ENCODE measurements at regions not wholly inside any gene's neighbourhood (a gene's known extent, or its start where the extent isn't known, plus 50 kb on each side); places are given as distances from the start of the nearest gene placed in this dataset.
"Not testable (repeated sequence)": the region's sequence is repeated elsewhere in the genome, so short reads cannot be mapped to it uniquely, and the experiment has no call there.

- H3K4me3 ChIP-seq (ENCODE audit: low read depth, poor library complexity, severe bottlenecking): no peak overlapping the region
- intact Hi-C loops (cut with DNase I; ENCODE audit: low total_unique reads): no loop called here
- DNase-seq (ENCODE audit: low spot score in 2 of 2): no peak
- TF ChIP-seq POLR2A (IDR thresholded peaks at IDR 0.05) (no peak), CTCF (IDR thresholded peaks at IDR 0.05) (no peak)
Observed at GRCh38 chr14:40652089-40652691, 954.5 kb upstream of the LRFN5 start.

GRCh38 chr14:40630471-40630870 lies 976.2 kb upstream of the LRFN5 start:
- H3K4me3 ChIP-seq (ENCODE audit: low read depth, poor library complexity, severe bottlenecking): no peak overlapping the region
- DNase-seq (ENCODE audit: low spot score in 2 of 2): no peak
- 49 to 54% methylated on average over 1 of the region's 1 CpG for WGBS, 2 donors
- intact Hi-C loops (cut with DNase I; ENCODE audit: low total_unique reads): no loop called here
- TF ChIP-seq CTCF (IDR thresholded peaks at IDR 0.05) (no peak), POLR2A (IDR thresholded peaks at IDR 0.05) (no peak)

GRCh38 chr14:40629551-40630137 lies 977.0 kb upstream of the LRFN5 start:
- peak in 1 of 2 donors; percentile 29 for DNase-seq (ENCODE audit: low spot score in 2 of 2)
- intact Hi-C loops (cut with DNase I; ENCODE audit: low total_unique reads): not testable (repeated sequence)

GRCh38 chr14:40629144-40629543 lies 977.5 kb upstream of the LRFN5 start:
- TF ChIP-seq CTCF (IDR thresholded peaks at IDR 0.05) (no peak), POLR2A (IDR thresholded peaks at IDR 0.05) (no peak)
- no peak overlapping the region for H3K4me3 ChIP-seq (ENCODE audit: low read depth, poor library complexity, severe bottlenecking)
- 54 to 59% methylated on average over 3 of the region's 3 CpGs for WGBS, 2 donors
- peak in 1 of 2 donors; percentile 29 for DNase-seq (ENCODE audit: low spot score in 2 of 2)
- intact Hi-C loops (cut with DNase I; ENCODE audit: low total_unique reads): no loop called here

More at GRCh38 chr14:40629551-40630137, 977.0 kb upstream of the LRFN5 start:
- H3K4me3 ChIP-seq (ENCODE audit: low read depth, poor library complexity, severe bottlenecking): not testable (repeated sequence)
- 94 to 96% methylated on average over 28 to 35 of the region's 44 CpGs for WGBS, 2 donors

- intact Hi-C loops (cut with DNase I; ENCODE audit: low total_unique reads): no loop called here
- TF ChIP-seq POLR2A (IDR thresholded peaks at IDR 0.05) (no peak), CTCF (IDR thresholded peaks at IDR 0.05) (no peak)
- H3K4me3 ChIP-seq (ENCODE audit: low read depth, poor library complexity, severe bottlenecking): no peak overlapping the region
Observed at GRCh38 chr14:40623643-40624042, 983.0 kb upstream of the LRFN5 start.

GRCh38 chr14:40618225-40618898 lies 988.3 kb upstream of the LRFN5 start:
- 52 to 55% methylated on average over 3 of the region's 3 CpGs for WGBS, 2 donors
- no peak overlapping the region for H3K4me3 ChIP-seq (ENCODE audit: low read depth, poor library complexity, severe bottlenecking)
- DNase-seq (ENCODE audit: low spot score in 2 of 2): no peak
- TF ChIP-seq CTCF (IDR thresholded peaks at IDR 0.05) (no peak), POLR2A (IDR thresholded peaks at IDR 0.05) (no peak)
- intact Hi-C loops (cut with DNase I; ENCODE audit: low total_unique reads): no loop called here

More at GRCh38 chr14:40623643-40624042, 983.0 kb upstream of the LRFN5 start:
- 26 to 37% methylated on average over 2 of the region's 2 CpGs for WGBS, 2 donors
- DNase-seq (ENCODE audit: low spot score in 2 of 2): no peak
